NCI-H748 treated with DMSO at 0.1 percent for 48 hours (cell line): ENCODE measurements at regions not wholly inside any gene's neighbourhood (a gene's known extent, or its start where the extent isn't known, plus 50 kb on each side); places are given as distances from the start of the nearest gene placed in this dataset.
"Not testable (repeated sequence)": the region's sequence is repeated elsewhere in the genome, so short reads cannot be mapped to it uniquely, and the experiment has no call there.

Source experiments
- DNase-seq: peaks from one replicate; lab custom pipeline; 2025; lab: John Stamatoyannopoulos, UW

DNA sequence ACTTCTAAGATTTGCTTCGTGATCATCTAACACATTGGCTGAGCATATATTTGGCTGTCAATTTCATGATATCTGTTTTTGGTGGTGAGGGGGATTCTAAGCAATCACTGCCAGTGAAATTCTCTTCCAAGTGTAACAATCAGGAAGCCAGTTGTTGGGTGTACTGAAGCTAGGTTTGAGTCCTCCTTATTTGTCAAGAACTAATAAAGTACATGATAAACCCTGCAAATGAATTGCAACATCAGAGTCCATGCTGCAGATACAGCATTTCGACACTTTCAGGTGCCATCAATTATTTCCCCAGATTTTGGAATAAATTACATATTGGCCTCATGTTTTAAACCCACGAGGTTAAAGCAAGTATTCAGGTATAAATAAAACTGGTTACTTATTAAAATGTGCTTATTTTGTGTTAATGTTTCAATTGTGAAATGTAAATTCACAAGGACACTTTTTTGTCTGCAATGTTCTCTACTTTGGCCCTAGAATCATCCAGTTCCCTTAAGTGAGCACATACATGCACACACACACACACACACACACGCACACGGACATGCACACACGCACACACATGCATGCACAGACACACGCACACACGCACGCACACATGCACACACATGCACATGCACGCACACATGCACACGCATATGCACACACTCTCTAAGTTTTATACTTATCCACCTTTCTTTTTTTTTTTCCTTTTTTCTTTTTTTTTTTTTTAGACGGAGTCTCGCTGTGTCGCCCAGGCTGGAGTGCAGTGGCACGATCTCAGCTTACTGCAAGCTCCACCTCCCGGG, 510.2 kb upstream of the KLF6 start:
- no peak for DNase-seq

DNA sequence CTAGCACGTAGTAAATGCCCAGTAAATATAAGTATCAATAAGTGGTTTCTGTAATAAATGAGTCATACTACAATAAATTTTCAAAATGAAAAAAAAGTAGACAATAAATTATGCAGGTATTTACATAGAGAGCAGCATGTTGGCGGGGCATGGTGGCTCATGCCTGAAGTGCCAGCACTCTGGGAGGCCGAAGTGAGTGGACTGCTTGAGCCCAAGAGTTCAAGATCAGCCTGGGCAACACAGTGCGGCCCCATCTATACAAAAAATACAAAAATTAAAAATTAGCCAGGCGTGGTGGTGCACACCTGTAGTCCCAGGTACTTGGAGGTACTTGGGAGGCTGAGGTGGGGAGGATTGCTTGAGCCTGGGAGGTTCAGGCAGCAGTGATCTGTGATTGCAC, 509.3 kb upstream of the KLF6 start:
- no peak for DNase-seq

DNA sequence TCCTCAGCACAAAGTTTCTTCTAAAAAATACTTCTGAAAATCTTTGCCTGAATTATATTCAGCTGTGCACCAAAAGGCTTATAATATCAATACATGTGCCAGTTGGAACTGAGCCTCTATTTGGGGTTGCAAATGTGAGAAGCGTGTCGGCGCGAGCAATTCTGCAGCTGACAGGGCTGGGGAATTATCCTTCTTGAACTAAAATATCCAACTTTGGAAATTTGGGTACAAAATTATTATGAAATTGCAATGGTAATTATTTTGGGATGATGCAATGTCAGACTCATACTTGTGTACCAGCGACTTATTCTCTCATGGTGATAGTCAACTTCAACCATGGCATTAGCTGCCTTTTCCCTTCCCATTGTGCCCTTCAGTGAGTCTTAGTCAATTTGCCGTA, 507.0 kb upstream of the KLF6 start:
- DNase-seq: no peak

DNA sequence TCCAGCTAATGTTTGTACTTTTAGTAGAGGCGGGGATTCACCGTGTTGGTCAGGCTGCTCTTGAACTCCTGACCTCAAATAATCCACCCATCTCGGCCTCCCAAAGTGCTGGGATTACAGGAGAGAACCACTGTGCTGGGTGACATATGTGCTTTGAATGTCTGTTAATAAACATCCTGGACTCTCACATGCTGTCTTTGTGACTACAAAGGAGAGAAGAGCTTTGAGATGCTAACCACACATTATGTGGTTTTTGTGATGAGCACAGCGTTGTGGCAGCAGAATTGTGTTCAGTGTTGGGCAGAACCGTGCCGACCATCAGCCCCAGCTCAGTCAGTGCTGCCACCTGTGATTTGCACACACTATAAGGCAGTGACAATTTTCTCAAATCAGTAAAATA, 500.1 kb upstream of the KLF6 start:
- no peak for DNase-seq

DNA sequence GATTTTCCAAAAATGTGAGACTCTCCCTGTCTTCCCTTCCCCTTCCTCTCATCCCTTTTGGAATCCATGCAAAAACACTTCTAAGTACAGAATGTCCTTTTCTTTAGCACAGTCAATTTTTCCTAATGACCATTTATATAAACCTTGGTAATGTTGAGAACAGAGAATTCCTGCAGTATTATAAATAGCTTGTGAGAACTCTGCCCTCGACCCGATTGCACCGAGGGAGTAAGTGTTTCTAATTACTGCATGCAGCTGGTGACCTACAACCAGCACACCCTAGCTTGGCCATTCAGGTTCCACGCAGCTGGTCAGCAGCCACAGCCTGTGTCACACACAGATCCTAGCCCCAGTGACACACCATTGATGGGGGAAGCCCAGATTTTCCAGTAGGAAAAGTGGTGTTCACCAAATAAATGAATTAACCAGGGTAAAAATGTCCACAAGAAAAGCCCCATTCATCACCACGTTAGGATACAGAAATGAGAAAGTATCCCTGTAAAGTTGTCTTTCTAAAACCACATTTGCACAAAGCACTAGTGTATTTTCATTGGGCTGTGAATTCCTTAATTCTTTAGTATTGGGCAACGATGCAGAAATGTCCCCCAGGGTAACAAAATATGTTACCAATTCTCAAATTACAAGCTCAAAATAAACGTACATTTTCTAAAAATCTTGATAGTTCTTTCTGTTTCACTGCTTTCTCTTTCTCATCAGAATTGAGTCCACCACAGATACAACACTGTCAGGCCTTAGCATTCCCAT, 499.0 kb upstream of the KLF6 start:
- DNase-seq: no peak

DNA sequence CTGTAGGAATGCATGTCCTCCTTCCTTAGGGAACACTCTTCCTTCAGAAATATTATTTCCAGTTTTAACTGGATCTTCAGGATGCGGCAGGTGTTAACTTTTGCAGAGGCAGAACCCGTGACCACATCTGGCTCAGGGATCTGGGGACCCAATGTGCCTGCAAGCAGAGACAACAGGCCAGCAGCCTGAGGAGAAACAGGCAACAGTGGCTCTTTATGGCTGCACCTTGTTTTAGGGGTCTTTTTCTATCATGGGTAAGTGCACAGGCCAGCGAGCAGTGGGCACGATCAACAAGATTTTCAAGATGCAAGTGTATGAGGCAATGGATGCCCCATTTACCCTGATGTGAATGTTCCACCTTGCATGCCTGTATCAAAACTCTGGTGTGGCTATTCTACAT, 497.5 kb upstream of the KLF6 start:
- DNase-seq: no peak

DNA sequence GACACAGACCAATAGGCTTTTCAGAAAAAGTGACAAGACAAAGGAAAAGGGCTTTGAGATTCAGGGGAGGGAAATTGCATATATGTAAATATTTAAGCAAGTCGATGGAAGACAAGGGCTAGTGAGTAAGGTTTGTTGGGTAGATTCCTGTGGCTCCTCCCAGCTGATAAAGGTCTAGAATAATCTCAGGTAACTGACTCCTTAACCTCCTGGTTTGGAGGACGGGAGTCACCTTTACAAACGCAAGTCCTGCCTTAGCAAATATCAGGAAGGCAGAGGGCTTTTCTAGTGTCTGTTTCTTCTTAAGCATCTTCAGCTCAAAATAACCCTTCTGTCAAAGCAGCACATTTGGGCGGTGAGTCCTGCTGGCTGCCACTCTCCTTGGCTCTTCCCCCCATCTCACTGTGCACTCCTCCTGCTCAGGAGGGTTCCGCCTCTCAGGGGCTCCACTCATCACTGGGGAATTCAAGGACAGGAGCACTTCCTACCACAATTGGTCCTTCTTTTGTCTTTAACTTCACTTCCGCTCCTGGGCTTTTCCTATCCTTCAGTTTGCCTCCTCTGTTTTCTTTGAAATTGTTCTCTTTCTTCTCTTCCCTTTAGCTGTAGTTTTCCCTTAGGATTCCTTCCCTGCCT, 496.3 kb upstream of the KLF6 start:
- DNase-seq: no peak

DNA sequence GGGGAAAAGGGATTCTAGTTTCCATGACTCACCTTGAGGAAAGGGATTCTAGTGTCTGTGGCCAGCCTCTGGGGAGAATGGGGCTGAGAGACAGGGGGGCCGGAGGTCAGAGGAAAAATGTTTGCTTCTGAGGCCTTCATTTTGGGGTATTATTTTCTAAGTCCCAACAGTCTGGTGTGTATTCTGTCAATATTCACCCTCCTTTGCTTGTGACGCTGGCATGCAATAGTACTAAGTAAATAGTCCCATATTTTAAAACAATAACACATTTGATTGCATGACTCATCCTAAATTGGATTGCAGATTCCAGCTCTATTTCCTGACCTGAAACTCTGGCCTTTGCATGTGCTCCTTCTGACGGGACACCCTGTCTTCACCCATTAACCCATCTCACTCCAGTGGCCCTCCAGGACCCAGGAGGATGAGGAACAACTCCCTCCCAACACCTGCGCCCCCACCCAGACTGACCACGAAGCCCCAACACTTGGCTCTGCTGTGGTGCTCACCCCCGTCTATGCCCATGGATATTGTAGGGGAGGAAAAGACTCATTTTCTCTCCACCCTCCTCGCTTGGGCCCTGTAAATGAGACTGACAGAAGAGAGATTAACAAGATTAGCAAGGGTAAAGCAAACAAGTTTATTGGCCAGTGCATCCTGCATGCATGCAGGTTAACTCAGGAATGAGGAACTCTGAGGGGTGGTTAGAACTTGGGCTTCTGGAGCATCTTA, 495.6 kb upstream of the KLF6 start:
- DNase-seq: no peak

DNA sequence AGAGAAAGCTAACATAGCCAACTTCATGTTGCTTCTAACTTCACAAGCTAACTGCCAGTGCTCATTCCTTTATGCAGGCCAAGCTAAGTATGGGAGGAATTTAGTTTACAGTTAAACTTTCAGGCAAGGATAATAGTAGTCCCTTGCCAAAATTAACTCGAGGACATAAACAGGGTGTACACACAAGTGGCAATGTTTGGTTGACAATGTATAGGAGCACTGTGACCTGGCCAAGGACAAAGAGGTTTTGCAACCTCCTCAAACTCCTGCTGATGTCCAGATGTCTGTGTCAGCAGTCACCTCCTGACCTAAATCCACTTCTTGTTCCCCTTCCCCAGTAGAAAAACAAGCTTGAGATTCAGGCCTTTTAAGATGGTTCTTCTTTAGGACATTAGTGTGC, 494.6 kb upstream of the KLF6 start:
- DNase-seq: no peak

DNA sequence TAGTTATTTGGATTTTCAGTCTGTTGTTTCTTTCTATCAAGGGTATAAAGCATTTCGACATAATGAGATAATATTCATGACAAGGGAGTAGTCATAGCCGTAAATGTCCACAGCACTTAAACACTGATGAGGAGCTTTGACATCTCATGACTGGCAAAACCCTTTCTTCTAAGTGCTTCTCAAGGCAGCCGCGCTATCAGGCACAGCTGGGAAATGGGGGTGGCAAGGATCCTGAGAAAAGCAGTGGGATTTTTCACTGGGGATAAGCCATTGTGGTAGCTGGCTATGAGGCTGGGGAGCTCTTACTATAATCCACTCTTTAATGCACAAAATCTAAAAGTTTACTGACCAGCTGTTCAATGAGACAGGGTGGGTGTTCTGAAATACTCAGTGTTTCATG, 493.2 kb upstream of the KLF6 start:
- no peak for DNase-seq

DNA sequence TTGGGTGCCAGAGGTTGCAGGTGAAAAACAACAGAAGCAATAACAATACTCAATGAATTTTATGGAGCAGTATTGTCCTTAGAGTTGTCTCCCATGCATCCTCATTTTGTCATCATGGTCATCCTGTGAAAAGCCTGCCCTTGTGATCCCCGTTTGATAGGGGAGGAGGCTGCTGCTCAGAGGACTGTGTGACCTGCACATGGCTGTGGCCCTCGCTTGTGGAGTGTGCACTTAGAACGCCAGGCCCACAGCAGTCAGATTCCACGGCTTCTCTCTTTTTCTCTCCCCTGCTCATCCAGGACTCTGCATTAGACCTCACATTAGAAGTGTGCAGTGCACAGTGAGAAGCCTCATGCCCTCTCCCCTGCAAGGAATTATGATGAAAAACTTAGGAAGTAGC, 491.1 kb upstream of the KLF6 start:
- DNase-seq: no peak

DNA sequence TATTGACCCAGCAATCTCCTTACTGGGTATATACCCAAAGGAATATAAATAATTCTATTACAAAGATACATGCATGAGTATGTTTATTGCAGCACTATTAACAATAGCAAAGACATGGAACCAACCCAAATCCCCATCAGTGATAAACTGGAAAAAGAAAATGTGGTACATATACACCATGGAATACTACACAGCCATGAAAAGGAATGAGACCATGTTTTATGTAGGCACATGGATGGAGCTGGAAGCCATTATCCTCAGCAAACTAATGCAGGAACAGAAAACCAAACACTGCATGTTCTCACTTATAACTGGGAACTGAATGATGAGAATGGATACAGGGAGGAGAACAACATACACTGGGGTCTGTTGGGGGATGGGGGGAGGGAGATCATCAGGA, 489.7 kb upstream of the KLF6 start:
- DNase-seq: not testable (repeated sequence)

DNA sequence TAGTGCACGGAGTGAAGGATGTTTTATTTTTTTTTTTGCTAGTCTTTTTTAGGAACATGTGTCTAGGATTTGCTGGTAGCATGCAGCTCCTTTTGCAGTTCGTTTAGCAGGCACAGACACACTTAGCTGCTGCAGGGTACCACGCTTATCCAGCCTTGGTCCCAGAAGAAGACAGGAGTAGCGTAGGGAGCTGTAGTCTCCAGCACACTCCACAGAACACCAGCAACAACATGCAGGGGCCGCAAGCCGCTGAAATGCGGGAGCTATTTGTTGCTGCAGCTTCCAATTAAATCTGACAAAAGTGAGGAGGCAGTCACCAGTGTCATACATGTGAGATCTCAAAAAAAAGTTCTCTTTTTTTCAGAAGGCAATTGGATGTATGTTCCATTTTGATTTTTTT, 486.2 kb upstream of the KLF6 start:
- no peak for DNase-seq

DNA sequence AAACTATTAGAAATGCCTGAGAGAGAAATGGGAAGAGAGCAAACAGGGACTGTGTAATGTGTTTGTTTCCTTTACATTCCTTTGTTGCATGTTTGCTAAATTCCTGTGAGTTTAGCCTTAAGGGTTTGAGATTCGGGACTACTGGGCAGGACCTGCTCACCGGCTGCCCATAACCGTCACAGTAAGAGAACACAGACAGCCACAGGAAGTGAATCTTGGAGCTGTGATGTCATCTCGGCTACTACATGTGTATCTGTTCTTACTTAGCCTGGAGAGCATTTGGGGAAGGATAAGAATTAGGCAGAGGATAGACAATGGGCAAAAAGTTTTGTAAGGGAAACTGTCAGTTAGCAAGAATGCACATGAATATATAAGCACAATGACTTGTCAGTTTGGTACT, 485.1 kb upstream of the KLF6 start:
- no peak for DNase-seq

DNA sequence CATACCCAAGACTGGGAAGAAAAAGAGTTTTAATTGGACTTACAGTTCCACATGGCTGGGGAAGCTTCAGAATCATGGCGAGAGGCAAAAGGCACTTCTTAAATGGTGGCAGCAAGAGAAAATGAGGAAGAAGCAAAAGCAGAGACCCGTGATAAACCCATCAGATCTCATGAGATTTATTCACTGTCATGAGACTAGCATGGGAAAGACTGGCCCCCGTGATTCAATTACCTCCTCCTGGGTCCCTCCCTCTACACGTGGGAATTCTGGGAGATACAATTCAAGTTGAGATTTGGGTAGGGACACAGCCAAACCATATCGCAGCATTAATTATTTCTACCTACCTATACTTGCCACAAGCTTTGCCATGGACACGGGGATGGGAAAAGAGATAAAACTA, 483.5 kb upstream of the KLF6 start:
- DNase-seq: not testable (repeated sequence)

DNA sequence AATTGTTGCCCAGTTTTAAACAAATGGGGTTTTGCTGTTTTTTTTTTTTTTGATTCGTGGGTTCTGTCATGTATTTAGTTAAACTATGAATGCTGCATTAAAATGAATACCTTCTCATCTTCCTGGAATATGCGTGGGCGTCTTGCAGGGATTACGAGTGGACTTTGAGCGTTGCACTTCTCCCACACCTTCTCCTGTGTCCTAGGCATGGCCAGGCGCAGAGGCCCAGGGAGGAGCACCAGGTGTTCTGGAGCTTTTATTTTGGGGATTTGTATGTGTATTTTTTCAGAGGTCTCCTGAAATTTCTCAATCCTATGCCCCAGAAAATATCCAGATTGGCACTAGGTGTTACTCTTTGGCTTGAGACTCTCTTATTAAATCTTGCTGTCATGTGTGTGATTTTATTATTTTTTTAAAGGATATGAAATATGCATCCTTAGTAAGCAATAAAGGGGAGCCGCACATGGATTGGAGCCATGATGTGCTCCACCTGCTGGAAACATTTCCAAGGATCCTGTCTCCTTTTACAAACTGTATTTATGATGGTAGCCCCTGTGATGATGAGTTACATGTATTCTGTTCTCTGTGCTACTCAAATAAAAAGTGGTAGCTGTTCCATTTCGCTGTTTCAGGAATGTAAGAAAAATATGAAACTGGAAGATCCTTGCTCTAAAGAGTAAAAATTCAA, 482.2 kb upstream of the KLF6 start:
- DNase-seq: peak; percentile 2

DNA sequence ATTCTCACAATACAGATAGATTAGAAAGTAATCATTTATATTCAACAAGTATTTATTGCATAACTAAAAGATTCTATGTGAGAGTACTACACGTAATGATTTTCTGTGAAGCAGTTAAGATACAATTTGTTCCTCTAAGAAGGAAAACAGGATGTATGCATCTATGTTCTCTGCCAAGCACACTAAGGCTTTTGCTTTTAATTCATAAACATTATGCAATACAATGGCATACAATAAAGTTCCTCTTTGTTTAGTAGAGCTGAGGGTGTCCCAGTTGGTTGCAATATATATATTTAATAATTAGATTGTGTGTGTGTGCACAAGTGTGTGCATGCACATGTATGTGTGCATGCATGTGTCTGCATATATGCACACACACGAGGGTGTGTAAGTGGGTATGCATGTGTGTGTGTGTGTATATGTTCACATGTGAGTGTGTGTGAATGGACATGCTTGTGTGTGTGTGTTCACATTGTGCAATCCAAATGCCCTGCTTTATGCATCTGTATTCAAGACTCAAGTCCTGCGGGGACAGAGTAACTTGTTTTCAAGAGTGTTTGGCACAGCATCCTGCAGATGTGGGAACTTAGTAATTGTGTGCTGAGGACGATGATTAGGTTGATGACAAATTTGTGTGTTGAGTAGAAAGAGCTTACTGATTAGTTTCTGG, 481.5 kb upstream of the KLF6 start:
- DNase-seq: no peak

DNA sequence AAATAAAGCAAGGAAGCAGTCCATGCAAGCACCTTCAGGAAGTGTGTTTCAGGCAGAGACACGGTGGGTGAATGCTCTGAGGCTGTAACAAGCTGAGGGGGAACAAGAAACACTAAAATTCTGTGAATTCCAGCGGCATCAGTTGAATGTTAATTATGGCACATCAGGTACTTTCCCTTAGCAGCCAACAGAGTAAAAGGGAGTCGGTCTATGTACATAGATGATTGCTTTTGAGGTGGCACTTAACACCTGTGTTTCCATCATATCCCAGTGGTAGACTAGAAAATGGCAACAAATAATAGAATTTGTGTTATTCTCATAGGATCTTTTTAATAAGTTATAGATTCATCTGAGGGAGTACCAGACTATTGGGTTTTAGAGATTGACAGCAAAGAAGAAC, 481.0 kb upstream of the KLF6 start:
- DNase-seq: peak; percentile 7

DNA sequence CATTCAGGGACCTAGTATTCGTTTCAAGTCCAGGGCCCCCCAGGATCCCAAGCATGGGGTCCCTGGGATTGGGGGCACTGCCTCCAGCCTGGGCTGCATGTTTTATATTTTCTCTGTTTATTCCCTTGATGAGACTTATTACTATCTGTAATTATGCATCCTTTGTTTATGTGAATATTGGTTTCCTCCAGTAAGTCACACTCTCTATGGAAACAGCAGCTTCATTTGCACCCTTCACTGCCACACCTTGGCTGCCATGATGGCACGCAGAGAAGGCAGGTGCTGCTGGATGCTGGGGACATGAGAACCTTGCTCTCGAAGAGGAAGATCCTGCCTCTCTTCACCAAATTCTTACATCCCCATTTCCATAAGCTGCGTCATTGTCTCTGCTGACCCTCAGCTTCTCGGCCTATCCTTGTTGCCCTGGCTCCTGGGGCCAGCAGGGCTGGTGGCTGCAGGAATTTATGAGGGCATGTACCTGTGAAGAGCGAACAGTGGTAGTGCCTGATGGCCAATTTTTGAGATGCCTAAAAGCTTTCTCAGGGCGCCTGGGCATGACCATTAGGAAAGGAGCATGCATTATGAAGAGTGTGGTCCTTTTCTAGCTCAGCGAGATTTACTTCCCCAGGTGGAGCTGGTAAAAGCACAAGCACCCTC, 479.3 kb upstream of the KLF6 start:
- DNase-seq: no peak

DNA sequence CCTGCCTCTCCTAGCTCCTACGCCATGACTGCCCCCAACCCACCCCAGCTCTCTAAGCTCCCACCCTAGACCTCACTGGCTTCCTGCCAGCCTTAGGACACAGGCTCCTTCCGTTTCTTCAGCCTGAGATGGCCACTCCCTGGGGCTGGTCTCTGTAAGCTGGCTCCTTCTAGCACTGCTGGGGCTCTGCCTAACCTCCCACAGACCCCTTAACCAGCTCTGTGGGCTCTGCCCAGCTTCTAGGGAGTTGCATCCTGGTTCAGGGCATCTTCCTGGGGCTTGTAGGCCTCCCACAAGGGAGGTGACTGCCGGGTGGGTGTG, 478.6 kb upstream of the KLF6 start:
- DNase-seq: no peak
